Activated CD4-positive, alpha-beta T cell treated with anti-CD3 and anti-CD28 coated beads, Interleukin-2, Interleukin-6, amounts not matched to agents 100 ng/mL and 50 ng/mL, durations not matched to agents 16 hours and 8 hours (primary cell): ENCODE measurements at regions not wholly inside any gene's neighbourhood (a gene's known extent, or its start where the extent isn't known, plus 50 kb on each side); places are given as distances from the start of the nearest gene placed in this dataset.
"Not testable (repeated sequence)": the region's sequence is repeated elsewhere in the genome, so short reads cannot be mapped to it uniquely, and the experiment has no call there.

Experiments used
- DNase-seq: peaks from one replicate; pipeline ENCODE4 v3.0.0-alpha.2; 2020

DNA sequence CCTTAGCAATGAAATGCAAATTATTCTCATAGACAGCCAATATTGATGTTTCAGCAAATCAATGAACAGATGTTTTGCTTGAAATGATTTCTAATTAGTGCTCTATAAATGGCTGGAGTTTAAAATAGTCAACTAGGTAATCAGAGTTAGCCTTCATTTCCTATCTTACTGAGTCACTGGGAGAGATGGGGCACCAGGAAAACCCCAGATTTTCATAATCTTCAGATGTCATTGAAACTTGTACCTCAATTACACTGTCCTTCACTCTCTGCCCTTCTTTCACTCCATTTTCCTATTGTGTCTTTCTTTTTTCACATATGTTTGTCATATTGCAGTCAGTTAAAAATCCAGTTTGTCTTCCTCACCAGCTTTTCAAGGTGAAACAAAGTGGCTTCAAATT is 92.7 kb downstream of the C12orf75 start:
- DNase-seq: no peak

DNA sequence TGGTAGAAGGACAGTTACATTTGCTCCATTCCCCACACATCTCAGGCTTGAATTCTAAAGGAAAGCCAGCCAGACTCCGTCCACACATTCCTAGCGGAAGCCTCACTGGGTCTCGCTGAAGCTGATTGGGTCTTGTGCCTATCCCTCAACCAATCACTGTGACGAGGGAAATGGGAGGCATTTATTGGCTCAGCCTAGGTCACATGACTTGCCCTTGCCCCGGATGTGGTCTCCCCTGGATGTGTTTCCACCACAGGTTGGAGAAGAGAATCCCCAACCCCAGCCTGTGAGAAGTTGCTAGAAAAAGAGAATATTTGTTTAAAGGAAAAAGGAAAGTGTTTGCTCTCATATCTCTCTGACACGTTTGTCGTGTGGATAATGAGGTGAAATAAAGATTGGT is 93.4 kb downstream of the C12orf75 start:
- no peak for DNase-seq

DNA sequence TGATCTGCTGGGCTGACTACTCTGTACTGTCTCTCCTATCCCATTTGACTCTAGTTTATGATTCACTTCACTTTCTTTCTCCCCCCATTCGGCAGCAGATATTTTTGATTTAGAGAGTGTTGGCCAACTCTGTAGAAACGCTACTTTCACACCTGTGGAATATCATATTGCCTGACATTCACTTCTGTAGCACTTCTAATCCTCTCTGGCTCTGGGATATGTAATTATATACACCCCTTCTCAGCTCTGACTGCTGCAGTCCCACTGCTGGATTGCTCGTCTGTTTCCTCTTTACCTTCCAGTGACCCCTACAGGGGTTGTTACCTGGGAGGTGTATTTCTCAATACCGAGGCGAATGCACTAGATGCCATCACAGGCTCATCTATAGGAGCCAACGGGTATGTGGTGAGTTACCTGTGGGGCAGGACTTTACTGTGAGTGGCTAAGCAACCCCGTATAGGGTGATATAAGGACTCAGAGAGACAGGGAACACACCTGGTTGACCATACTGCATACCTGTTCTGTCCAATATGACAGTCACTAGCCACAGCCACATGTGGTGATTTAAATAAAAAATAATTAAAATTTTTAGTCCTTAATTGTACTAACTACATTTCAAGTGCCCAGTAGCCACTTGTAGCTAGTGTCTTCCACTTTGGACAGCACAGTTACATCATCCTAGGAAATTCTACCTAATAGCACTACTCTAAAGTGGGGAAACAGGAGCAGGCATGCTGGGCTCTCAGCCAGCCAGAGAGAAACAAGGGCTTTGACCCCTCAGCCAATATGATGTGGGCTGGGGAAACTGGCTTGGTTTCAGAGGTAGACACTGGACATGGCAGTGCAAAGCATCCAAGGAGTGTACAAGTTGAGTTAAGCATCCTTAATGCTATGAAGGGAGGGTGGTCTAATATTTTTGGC is 95.0 kb downstream of the C12orf75 start:
- DNase-seq: no peak

DNA sequence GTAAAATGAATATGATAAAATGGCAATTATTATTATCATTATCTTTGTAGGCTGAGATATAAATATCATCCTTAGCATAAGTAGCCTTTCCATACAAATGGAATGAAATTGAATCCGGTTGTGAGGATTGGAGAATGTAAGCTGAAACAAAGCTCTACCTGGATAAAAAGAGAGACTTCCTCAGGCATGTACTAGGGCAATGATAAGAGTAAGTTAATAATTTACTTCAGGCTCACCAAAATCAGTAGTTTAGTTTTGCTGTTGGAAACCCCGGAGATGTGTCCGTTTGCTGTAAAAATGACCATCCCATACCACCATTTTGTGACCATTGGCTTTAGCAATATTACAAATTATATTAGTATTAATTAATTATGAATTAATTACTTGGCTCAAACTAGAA is 96.3 kb downstream of the C12orf75 start:
- DNase-seq: no peak

DNA sequence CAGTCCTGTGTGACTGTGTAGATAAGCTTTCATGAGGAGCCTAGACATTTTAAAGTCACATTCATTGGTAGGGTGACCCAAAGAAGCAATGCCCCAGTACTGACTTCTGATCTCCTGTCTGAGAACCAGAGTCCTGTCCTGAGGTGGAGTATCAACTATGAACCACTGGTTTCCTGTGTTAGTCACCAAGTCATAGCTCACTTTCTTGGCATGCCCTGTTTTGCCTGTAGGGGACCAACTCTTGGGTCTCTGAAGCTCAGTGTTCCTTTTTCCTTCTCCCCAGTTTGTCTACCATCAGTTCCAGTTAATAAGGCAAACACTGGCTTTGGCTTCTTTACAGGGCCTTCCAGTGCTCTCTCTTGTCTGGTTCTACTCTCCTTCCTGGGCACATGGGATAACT is 97.4 kb downstream of the C12orf75 start:
- peak; percentile 19 for DNase-seq

DNA sequence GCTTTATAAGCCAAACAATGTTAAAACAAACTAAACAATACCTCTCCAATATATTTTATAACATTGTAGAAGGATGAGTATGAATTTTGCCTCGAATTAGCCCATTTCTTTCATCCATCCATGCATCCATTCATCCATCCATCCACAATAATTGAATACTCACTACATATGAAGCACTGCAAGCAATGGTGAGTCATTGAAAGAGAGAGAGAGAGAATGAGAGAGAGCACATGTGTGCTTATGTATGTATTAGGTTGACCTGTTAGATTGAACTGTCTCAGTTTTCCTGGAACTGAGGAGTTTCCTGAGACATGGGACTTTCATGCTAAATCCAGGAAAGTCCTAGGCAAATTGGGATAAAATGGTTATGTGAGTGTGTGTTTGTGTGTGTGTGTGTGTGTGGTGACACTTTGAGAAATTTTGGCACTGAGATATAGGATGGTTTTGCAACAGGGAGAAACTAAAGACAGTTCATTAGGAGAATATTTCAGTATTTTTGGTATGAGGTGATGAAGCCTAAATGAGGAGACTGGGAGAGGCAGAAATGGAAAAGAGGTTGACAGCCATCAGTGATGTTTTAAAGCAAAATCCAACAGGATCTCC is 98.4 kb downstream of the C12orf75 start:
- DNase-seq: no peak

DNA sequence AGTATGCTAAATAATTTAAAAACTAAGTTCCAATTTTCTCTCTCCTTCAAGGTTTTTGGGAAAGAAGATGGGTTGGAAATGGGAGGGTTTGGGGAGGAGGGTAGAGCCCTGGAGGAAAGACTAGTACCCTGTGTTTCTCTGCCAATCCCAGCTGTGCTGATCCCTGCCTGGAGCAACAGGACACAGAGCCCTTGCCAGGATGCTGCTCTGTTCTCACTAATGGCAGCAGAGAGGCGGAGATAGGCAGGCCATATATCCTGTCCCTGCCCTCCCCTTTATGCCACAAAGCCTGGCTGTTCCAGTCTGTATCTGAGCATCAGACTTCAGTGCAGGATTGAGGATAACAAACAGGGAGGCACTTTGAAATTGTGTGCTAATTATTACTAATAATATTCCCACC is 99.0 kb downstream of the C12orf75 start:
- DNase-seq: no peak

DNA sequence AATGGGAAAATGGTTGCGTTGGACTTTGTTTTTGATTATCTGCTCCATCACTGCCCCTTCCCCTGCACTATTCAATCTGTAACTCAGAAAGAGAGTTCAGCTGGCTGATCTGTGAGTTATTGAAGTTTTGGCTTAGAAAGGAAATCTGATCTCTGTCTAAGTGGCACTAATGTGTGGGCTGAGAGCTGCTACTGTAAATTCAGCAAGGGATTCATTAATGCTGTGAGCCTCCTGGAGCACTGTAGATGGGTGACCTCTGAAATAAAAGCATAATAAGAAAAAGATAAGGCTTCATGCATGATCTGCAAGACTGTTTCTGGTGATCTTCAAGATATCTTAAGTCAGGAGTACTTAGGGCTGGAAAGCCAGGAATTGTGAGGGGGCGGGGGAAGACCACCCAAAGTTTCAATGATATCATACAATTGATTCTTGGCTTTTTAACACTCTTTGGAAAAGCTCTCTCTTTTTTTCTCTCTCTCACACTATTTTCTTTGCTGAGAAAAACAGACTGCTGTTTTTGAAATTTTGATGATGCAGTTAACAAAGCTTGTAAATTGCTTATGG is 101.1 kb downstream of the C12orf75 start:
- no peak for DNase-seq

DNA sequence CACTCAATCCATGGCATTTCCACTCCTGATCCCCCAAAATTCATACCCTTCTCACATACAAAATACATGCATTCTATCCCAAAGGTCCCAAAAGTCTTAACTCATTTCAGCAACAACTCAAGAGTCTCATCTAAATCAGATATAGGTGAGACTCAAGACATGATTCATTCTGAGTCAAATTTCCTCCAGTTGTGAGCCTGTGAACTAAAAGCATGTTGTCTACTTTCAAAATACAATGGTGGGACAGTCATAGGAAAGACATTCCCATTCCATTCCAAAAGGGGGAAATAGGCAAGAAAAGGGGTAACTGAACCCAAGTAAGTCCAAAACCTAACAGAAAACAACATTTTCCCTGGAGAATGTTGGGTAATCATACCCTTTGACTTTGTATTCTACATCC is 103.3 kb downstream of the C12orf75 start:
- DNase-seq: no peak

DNA sequence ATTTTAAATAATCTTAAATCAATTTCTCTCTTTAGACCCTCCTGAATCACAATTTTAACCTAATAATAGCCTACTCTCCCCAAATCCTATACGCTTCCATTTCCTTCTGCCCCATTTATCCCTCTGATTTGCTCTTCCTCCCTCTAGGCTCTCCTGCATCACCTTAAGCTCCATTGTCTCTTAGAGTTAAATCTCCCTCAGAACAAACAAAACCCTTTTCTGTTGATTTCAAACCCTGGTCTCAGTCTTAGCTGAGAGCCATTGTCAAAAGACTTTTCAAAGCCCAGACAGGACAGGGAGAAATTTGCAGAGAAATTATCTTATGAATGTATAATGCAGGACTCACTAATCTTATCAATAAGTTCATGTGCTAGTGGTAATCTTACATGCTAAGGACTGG is 106.1 kb downstream of the C12orf75 start:
- no peak for DNase-seq

DNA sequence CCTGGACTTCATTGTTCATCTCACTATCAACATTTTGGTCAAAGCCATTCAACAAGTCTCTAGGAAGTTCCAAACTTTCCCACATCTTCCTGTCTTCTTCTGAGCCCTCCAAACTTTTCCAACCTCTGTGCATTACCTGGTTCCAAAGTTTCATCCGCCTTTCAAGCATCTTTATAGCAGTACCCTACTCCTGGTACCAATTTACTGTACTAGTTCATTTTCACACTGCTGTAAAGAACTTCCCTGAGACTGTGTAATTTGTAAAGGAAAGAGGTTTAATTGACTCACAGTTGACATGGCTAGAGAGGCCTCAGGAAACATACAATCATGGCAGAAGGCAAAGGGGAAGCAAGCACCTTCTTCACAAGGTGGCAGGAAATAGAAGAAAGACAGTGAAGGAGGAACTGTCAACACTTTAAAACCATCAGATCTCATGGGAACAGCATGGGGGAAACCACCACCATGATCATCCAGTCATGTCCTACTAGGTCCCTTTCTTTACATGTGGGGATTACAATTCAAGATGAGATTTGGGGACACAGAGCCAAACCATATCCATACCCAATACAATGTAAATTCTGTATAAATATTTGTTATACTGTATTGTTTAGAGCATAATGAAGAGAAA is 109.7 kb downstream of the C12orf75 start:
- no peak for DNase-seq

DNA sequence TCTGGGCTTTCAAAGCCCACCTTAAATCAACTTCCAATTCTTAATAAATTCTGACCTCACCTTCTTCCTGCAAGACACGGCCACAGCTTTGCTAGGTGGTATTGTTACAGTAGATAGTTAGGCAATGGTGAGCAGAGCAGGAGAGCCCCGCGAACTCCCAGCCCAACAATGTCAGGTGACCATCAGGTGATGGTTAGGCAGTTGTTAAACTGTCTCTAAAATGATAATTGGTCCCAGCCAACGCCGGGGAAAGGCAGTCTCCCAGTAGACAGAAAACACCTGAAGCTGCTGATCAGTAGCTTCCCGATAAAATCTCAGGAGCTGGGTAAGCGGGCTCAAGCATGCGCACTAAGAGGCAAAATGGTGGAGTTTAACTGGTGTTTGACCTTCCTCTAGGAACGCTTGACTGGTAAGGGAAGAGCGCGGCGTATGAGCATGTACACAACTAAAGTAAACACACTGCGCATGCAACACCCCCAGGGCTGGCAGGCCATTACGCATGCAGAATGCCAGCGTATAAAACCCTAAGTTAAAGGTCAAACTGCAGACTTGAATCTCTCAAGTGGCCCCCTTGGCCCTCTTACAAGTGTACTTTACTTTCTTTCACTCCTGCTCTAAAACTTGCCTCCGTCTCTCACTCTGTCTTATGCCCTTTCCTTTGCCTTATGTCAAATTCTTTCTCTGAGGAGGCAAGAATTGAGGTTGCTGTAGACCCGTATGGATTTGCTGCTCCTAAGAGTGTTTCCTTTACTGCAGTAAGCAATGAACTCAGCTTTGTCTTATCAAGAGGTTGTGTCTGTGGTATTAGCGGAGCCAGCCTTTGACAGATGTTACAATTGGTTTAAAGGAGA is 113.5 kb downstream of the C12orf75 start:
- no peak for DNase-seq

DNA sequence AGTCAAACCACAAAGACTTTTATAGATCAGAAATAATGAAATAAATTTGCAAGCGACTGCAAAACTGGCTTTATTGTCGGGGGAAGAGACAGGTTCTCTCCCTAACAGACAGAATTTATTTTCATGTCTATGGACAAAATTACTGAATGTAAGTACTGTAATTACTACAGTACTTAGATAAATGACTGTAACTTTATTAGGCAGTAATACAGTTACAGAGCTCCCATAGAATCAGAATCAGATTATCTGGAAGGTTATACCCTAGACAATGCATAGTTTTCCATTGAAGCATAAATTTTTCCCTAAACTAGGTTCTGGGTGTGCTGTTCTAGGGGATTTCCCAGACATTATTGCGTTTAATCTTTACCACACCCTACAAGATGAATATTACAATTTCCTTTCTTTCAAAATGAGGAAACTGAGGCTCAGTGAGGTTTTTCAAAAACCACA is 114.2 kb downstream of the C12orf75 start:
- DNase-seq: no peak

DNA sequence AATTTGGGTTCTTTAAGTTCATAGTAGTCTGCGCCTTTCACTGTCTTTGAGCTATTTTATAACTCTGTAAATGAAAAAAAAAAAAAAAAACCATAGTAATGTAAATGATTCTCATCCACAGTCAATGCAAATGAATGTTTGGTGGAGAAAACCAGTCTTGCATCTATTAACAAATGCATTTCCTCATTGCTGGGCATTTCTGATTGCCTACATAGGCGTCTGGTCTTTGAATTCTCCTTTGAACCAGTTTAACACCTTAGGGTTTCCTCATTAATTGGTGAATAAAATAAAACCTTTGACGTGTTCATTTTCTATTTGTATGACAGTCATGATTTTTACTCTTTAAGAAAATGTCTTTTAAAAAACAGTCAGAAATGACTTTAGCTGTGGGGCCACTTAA is 114.8 kb downstream of the C12orf75 start:
- no peak for DNase-seq

DNA sequence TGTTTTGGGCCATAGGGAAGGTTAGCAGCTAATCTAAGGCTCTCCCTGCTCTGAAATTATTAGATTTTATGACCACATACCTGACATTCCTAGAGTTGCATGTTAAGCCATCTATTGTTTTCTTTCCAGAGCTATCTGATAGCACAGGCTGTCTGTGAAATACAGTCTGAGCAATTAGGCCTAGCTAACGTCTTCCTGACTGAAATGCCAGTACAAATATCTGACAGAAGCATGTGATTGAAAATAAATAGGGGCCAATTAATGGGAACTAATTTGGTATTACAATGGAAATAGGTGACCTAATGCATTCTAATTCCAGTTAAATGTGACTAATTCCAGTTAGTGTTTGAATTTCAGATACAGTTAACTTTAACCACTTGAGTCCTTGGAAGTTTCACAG is 115.2 kb downstream of the C12orf75 start:
- no peak for DNase-seq

DNA sequence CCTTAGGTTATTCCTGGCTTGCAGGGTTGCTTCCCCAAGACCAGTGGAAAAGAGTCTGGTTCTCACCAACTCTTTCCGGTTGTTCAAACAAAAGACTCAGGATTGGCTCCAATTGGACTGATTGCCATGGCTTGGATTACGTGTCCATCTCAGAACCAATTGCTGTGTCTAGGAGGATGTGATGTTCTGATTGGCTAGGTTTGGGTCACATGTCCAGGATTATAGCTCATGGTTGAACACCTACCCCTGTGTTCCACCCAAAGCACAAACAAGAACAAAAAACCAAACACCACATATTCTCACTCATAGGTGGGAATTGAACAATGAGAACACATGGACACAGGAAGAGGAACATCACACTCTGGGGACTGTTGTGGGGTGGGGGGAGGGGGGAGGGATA is 116.0 kb downstream of the C12orf75 start:
- not testable (repeated sequence) for DNase-seq

DNA sequence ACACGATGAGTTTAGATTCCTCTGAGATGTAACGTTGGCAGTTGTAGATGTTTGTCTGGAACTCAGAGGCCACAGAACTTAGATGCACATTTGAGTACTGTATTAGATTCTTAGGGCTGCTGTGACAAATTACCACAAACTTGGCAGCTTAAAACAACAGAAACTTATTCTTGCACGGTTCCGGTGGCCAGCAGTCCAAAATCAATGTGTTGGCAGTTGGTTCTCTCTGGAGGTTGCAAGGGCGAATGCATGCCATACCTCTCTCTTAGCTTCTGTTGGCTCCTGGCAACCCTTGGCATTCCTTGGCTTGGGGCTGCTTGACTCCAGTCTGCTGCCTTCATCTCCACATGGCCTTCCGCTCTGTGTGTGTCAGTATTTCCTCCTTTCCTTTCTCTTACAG is 118.9 kb downstream of the C12orf75 start:
- DNase-seq: no peak

DNA sequence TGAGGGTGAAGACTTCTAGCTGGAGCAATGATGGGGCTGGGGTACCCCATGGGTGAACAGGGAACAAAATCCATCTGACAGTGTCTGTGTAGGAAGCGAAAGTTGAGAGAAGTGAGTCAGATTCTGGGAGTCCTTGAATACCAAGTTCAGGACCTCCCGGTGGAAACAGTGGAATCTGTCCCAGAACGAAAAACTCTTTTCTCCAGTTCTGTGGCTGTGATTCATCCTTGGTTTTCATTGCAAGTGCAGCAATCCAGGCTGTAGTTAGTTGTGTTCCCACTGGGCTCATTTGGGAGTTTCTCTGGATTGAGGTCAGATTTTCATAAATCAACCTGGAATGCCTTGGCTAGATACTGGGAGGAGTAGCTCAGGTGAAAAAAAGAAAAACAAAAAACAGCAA is 120.7 kb downstream of the C12orf75 start:
- no peak for DNase-seq

DNA sequence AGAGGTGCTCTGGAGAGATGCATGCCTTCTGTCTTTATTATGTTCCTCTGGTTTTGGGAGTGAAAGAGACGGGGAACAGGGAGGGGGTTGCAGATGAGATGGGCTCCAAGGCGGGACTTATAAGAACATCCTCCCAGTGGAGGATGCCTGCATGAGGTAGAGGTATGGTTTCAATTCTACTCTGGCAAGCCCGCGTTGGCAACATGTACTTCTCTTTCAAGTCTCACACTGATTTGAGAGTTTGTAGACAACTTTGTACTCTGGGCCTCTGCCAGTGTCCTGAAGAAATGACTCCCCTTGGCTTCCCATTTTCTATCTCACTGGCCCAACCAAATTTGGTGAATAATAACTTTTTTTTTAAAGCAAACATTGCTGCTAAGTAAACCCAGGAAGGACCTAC is 121.3 kb downstream of the C12orf75 start:
- no peak for DNase-seq

DNA sequence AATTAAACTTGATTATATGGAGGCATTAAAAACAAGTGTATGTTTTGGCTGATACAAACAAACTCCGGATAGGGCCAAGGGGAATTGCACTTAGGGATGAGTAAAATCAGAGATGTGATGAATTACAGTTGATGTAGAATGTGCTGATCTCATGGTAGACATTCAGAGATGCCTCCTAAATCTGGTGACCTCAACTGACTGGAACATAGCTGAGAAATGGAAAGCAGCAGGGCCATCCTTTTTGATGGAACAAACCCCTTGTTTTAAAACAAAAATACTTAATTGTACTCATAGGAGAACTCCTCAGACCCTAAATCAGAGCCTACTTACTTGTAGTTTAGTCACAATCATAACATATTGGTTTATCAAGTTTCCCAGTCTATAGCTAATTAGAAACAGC is 122.8 kb downstream of the C12orf75 start:
- no peak for DNase-seq

DNA sequence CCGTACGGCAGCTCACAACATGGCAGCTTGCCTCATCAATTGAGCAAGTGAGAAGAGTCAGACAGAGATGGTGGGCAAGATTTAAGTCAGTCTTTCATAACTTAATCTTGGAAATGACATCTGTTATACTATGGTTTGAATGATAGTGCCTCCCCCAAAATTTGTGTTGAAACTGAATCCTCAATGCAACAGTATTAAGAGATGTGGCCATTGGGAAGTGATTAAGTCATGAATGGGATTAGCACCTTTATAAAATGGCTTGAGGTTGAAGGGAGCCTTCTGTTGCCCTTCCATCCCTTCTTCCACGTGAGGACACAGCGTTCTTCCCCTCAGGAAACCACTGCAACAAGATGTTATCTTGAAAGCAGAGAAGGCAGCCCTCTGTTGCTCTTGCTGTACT is 124.2 kb downstream of the C12orf75 start:
- DNase-seq: no peak

DNA sequence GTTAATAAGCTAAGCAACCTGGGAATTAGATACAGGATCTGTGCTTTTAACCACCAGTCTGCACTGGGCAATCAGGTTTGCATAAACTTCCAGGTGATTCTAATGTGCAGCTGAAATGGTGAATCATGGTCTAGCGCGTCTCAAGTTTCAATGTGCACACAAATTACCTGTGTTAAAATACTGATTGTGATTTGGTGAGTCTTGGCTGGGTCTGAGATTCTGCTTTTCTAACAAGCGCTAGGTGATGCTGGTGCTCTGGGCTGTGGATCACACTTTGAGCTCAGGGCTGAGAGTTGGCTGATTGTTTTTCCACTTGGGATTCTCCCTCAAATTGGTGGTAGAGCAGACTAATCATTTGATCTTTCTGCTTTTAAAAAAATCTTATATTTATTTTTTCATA is 124.8 kb downstream of the C12orf75 start:
- DNase-seq: no peak

DNA sequence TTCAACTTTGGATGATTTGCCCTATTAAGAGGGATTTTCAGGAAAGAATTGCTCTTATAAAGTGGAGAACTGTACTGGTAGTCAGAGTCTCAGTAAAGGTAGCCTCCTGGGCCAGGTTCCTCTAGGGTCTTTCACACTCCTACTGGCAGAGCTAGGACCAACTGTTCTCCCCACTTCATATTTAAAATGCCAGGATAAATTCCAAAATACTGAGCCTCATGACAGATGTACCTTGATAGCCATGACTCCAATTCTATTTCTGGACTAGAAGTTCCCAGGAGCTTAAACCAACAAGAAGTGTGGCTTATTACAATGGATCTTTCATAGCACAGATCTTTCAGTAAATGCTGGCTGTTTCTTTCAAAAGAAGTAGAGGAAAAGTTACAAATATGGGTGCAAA is 126.5 kb downstream of the C12orf75 start:
- no peak for DNase-seq
